NCI-H2227 (cell line): ENCODE measurements at regions not wholly inside any gene's neighbourhood (a gene's known extent, or its start where the extent isn't known, plus 50 kb on each side); places are given as distances from the start of the nearest gene placed in this dataset.

Experiments used
- DNase-seq: peaks from one replicate; lab custom pipeline; 2025; ENCODE audit not compliant: unreplicated experiment; lab: John Stamatoyannopoulos, UW

GRCh38 chr9:13568841-13569601 is 289.5 kb upstream of the MPDZ start:
- peak; percentile 29 for DNase-seq

- DNase-seq, result no peak
Observed at GRCh38 chr9:13568405-13568804, 288.9 kb upstream of the MPDZ start.

GRCh38 chr9:13567833-13568232 is 288.3 kb upstream of the MPDZ start:
- DNase-seq, result no peak

- DNase-seq, result peak; percentile 2
Observed at GRCh38 chr9:13557746-13558145, 278.3 kb upstream of the MPDZ start.

- no peak for DNase-seq
Observed at GRCh38 chr9:13556656-13557055, 277.2 kb upstream of the MPDZ start.

GRCh38 chr9:13555989-13556500 is 276.6 kb upstream of the MPDZ start:
- no peak for DNase-seq

GRCh38 chr9:13555516-13555915 is 276.0 kb upstream of the MPDZ start:
- DNase-seq, result no peak

GRCh38 chr9:13554626-13555025 is 275.1 kb upstream of the MPDZ start:
- no peak for DNase-seq

- DNase-seq, result no peak
Observed at GRCh38 chr9:13552606-13553215, 273.2 kb upstream of the MPDZ start.

- DNase-seq, result no peak
Observed at GRCh38 chr9:13550519-13550918, 271.0 kb upstream of the MPDZ start.

- DNase-seq, result no peak
Observed at GRCh38 chr9:13548535-13548934, 269.0 kb upstream of the MPDZ start.

- DNase-seq, result no peak
Observed at GRCh38 chr9:13535141-13535540, 255.6 kb upstream of the MPDZ start.

GRCh38 chr9:13534006-13534405 is 254.5 kb upstream of the MPDZ start:
- DNase-seq, result no peak

- DNase-seq, result no peak
Observed at GRCh38 chr9:13532407-13532806, 252.9 kb upstream of the MPDZ start.

- peak; percentile 36 for DNase-seq
Observed at GRCh38 chr9:13529321-13530104, 250.0 kb upstream of the MPDZ start.

GRCh38 chr9:13524245-13524644 is 244.8 kb upstream of the MPDZ start:
- no peak for DNase-seq

GRCh38 chr9:13520069-13520468 is 240.6 kb upstream of the MPDZ start:
- no peak for DNase-seq

GRCh38 chr9:13513716-13514444 is 234.4 kb upstream of the MPDZ start:
- no peak for DNase-seq

GRCh38 chr9:13513286-13513685 is 233.8 kb upstream of the MPDZ start:
- no peak for DNase-seq

- no peak for DNase-seq
Observed at GRCh38 chr9:13508681-13509080, 229.2 kb upstream of the MPDZ start.

- DNase-seq, result no peak
Observed at GRCh38 chr9:13508086-13508485, 228.6 kb upstream of the MPDZ start.
